Activated naive CD4-positive, alpha-beta T cell treated with anti-CD3 and anti-CD28 coated beads, Interleukin-2, amount 10 ng/mL, durations not matched to agents 7 days and 5 days (primary cell): ENCODE measurements at regions not wholly inside any gene's neighbourhood (a gene's known extent, or its start where the extent isn't known, plus 50 kb on each side); places are given as distances from the start of the nearest gene placed in this dataset.

Experiments used
- CTCF ChIA-PET: fragments of 350-600 bp; sonication (Branson Sonifier 250); formaldehyde crosslinking; loops from one replicate; lab custom pipeline; 2021; ENCODE audit warnings: antibody characterized with exemption; lab: Charles Lee
- DNase-seq: peaks from one replicate; pipeline ENCODE4 v3.0.0-alpha.2; 2020
- H3K27ac Mint-ChIP-seq: one replicate; pipeline ENCODE4 v1.8.0; 2021; ENCODE audit warnings: mild to moderate bottlenecking, moderate library complexity, mixed read lengths
- H3K27me3 Mint-ChIP-seq: one replicate; pipeline ENCODE4 v1.8.0; 2021; ENCODE audit warnings: mild to moderate bottlenecking, mixed read lengths
- H3K36me3 Mint-ChIP-seq: one replicate; pipeline ENCODE4 v1.8.0; 2021; ENCODE audit warnings: mixed read lengths
- H3K4me1 Mint-ChIP-seq: one replicate; pipeline ENCODE4 v1.8.0; 2021; ENCODE audit warnings: mixed read lengths
- H3K4me3 Mint-ChIP-seq: one replicate; pipeline ENCODE4 v1.8.0; 2021; ENCODE audit warnings: mild to moderate bottlenecking, moderate library complexity, mixed read lengths
- H3K9me3 Mint-ChIP-seq: one replicate; pipeline ENCODE4 v1.8.0; 2021; ENCODE audit warnings: mixed read lengths

- Mint-ChIP-seq H3K36me3 (no peaks in the 10 kb centered on the region), H3K4me3 (no peak overlapping the region), H3K9me3 (no peaks in the 10 kb centered on the region), H3K27me3 (peaks cover 14% of the 10 kb centered on the region), H3K4me1 (no peaks in the 10 kb centered on the region), H3K27ac (no peak overlapping the region)
- DNase-seq = no peak
- CTCF ChIA-PET = no interaction called here
Measured at GRCh38 chr2:11054783-11055678, 100.2 kb upstream of the SLC66A3 start.

- DNase-seq = no peak
- H3K4me1 Mint-ChIP-seq = no peaks in the 10 kb centered on the region
- CTCF ChIA-PET = no interaction called here
- peaks cover 4% of the 10 kb centered on the region for H3K9me3 Mint-ChIP-seq
- H3K27ac Mint-ChIP-seq = no peak overlapping the region
- no peak overlapping the region for H3K4me3 Mint-ChIP-seq
- H3K27me3 Mint-ChIP-seq = peaks cover 15% of the 10 kb centered on the region
- H3K36me3 Mint-ChIP-seq = no peaks in the 10 kb centered on the region
Measured at GRCh38 chr2:11055679-11056215, 99.5 kb upstream of the SLC66A3 start.

- H3K4me1 Mint-ChIP-seq = no peaks in the 10 kb centered on the region
- H3K36me3 Mint-ChIP-seq = no peaks in the 10 kb centered on the region
- no peak overlapping the region for H3K27ac Mint-ChIP-seq
- H3K4me3 Mint-ChIP-seq = no peak overlapping the region
- DNase-seq = no peak
- peaks cover 17% of the 10 kb centered on the region for H3K27me3 Mint-ChIP-seq
- H3K9me3 Mint-ChIP-seq = peaks cover 7% of the 10 kb centered on the region
- CTCF ChIA-PET = interaction anchor here (0.7 kb wide), 1 partner anchor 882 kb away, joined by 3 read pairs; no protein-coding TSS in a partner anchor
Measured at GRCh38 chr2:11056614-11057013, 98.7 kb upstream of the SLC66A3 start.

- Mint-ChIP-seq H3K9me3 (peaks cover 7% of the 10 kb centered on the region), H3K36me3 (no peaks in the 10 kb centered on the region), H3K4me1 (no peaks in the 10 kb centered on the region), H3K27me3 (peaks cover 17% of the 10 kb centered on the region), H3K27ac (no peak overlapping the region), H3K4me3 (no peak overlapping the region)
- DNase-seq = no peak
- CTCF ChIA-PET = interaction anchor here (0.7 kb wide), 1 partner anchor 883 kb away, joined by 3 read pairs; no protein-coding TSS in a partner anchor
Measured at GRCh38 chr2:11057031-11057430, 98.2 kb upstream of the SLC66A3 start.

GRCh38 chr2:11058129-11058528, 97.1 kb upstream of the SLC66A3 start:
- Mint-ChIP-seq H3K27me3 (peaks cover 22% of the 10 kb centered on the region), H3K9me3 (peaks cover 7% of the 10 kb centered on the region), H3K27ac (no peak overlapping the region), H3K36me3 (no peaks in the 10 kb centered on the region), H3K4me1 (no peaks in the 10 kb centered on the region), H3K4me3 (no peak overlapping the region)
- no peak for DNase-seq
- CTCF ChIA-PET = no interaction called here

- peaks cover 24% of the 10 kb centered on the region for H3K27me3 Mint-ChIP-seq
- no peak overlapping the region for H3K4me3 Mint-ChIP-seq
- no peak for DNase-seq
- no peaks in the 10 kb centered on the region for H3K36me3 Mint-ChIP-seq
- CTCF ChIA-PET = interaction anchor here (0.6 to 0.7 kb wide), 2 partner anchors 203 to 341 kb away, joined by 3 read pairs; no protein-coding TSS in a partner anchor
- H3K9me3 Mint-ChIP-seq = peaks cover 7% of the 10 kb centered on the region
- H3K27ac Mint-ChIP-seq = no peak overlapping the region
- H3K4me1 Mint-ChIP-seq = no peaks in the 10 kb centered on the region
Measured at GRCh38 chr2:11060376-11061169, 94.7 kb upstream of the SLC66A3 start.

DNA sequence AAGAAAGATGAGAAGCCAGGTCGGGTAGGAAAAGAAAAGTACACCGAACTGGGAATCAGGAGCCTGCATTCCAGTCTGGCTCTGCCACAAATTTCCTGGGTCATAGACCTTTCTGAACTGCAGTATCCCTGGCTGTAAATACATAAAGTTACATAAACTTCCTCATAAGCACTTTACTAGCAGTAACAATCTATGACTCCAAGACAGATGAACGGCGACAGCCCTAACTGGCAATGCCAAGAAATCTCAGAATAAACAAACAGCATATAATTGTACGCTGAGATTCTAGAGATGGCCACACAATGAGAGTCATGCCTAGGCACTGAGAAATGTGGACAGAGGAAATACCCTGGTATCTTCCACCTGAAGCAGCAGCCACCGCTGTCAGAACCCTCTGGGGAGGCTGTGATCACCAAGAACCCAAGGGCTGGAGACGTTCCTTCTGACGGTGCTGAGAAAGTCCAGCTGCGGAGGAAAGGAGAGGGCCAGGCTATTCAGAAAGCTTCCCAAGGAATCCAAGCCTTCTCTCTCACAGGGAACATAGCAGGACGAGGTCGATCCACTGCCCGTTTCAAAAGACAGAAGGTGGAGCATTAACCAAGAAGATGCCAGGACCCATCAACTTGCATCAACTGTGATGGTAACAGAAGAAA, 89.3 kb upstream of the SLC66A3 start:
- Mint-ChIP-seq H3K36me3 (no peaks in the 10 kb centered on the region), H3K9me3 (peaks cover 1% of the 10 kb centered on the region)

DNA sequence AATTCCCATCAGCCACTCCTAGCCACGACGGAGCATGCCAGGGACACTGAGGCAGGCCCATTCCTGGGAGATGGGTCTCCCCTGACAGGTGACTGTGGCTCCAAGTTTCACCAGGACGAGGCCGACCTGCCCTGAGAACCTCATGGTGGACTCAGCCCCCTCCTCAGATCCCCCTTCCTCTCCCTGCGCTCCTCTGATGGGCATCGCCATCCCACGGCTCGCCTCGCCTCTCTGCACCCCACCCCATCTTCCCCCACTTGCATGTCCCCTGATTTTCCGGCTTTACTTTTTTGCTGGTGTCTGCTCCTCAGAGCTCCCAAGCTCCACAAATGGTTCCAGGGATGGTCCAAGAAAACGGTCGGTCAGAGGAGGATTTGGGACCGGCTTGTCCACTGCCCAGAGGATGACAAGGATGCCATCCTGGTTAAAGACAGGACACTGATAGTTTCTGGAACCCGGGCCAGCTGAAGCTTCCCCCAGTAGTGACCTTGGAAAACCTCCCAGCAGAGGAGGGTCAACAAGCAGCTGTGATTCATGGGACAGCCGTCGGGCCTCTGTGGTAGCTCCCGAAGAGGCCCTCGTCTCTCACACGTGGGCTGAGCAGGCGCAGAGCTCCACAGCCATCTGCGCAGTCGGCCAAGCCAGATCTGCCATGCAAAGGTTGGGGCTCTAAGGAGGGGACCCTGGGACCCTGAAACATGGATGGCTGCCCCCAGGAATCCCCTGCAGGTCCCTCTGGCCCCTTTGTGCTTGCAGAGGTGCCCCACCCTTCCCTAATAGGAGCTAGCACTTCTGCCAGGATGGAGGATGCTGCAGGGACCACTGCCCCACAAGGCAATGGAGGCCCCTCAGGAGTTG, 87.8 kb upstream of the SLC66A3 start:
- Mint-ChIP-seq H3K27ac (no peak overlapping the region), H3K9me3 (no peaks in the 10 kb centered on the region), H3K4me3 (no peak overlapping the region), H3K4me1 (peaks cover 3% of the 10 kb centered on the region), H3K36me3 (no peaks in the 10 kb centered on the region), H3K27me3 (peaks cover 32% of the 10 kb centered on the region)
- CTCF ChIA-PET = no interaction called here
- DNase-seq = no peak

More for the DNA sequence above, 89.3 kb upstream of the SLC66A3 start:
- Mint-ChIP-seq H3K4me1 (peaks cover under 1% of the 10 kb centered on the region), H3K27me3 (peaks cover 25% of the 10 kb centered on the region), H3K4me3 (no peak overlapping the region), H3K27ac (no peak overlapping the region)
- CTCF ChIA-PET = no interaction called here
- DNase-seq = no peak

DNA sequence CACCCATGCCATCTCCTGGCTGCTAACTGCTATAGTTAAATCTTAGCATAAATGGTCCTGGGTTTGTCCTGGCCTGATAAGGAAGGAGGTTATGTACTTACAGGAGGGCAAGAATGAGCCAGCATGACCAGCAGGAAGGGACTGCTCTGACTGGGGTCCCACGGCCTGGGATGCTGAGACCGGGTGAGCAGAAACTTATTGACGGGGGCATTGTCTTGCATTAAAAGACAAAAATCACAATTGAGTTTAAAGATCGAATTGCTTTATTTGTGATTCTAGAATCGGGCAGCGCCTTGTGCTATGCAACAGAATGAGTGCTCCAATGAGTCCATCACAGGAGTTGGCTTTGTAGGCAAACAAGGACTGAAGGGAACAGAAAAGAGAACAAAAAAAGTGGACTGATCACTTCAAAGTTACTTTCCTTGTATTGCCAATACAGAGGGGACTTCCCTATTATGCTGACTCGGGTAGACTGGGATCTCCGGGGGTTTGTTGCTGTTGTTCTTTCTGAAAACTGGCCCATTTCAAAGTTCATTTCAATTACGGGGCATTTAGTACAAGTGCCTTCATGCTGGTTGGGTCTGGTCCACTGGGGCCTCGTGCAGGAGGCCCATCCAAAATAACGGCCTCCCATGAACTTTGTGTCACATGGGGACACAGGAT, 87.1 kb upstream of the SLC66A3 start:
- peaks cover 34% of the 10 kb centered on the region for H3K27me3 Mint-ChIP-seq
- DNase-seq = no peak
- no peak overlapping the region for H3K4me3 Mint-ChIP-seq
- CTCF ChIA-PET = no interaction called here
- H3K27ac Mint-ChIP-seq = no peak overlapping the region
- H3K4me1 Mint-ChIP-seq = peaks cover 5% of the 10 kb centered on the region
- no peaks in the 10 kb centered on the region for H3K9me3 Mint-ChIP-seq
- H3K36me3 Mint-ChIP-seq = no peaks in the 10 kb centered on the region

GRCh38 chr2:11068856-11069526, 86.3 kb upstream of the SLC66A3 start:
- Mint-ChIP-seq H3K4me3 (no peak overlapping the region), H3K36me3 (no peaks in the 10 kb centered on the region)

DNA sequence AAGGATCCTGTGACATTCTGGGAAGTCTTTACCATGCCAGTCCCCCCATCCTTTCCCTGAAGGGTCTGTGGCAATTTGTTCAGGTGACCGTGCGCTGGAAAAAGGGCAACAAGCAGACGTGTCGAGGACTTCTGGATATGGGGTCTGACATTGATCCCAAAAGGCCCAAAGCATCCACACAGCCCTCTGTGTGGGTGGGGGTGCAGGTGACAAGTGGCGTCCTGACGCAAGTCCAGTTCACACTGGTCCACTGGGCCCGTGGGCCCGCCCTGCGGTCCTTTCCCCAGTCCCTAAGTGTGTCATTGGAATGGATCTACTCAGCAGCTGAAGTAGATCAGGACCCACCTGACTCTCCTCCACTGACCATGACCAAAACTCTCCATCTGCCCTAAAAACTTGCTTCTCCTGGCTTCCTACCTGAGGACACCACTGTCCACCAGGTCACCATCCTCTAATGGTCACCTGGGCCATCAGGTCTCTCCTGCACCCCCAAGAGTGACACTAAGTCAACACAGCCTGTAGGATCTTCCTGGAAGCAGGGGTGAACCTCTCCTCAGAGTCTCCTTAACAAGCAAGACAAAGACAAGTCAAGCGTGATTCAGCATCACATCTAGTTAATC, 85.6 kb upstream of the SLC66A3 start:
- H3K27me3 Mint-ChIP-seq = peaks cover 38% of the 10 kb centered on the region

More at GRCh38 chr2:11068856-11069526, 86.3 kb upstream of the SLC66A3 start:
- Mint-ChIP-seq H3K27ac (no peak overlapping the region), H3K9me3 (no peaks in the 10 kb centered on the region), H3K27me3 (peaks cover 35% of the 10 kb centered on the region), H3K4me1 (peaks cover 7% of the 10 kb centered on the region)
- no peak for DNase-seq
- CTCF ChIA-PET = no interaction called here

GRCh38 chr2:11071211-11071610, 84.1 kb upstream of the SLC66A3 start:
- Mint-ChIP-seq H3K4me1 (peaks cover 7% of the 10 kb centered on the region), H3K36me3 (no peaks in the 10 kb centered on the region), H3K27me3 (peaks cover 37% of the 10 kb centered on the region), H3K27ac (no peak overlapping the region), H3K4me3 (no peak overlapping the region), H3K9me3 (no peaks in the 10 kb centered on the region)
- CTCF ChIA-PET = interaction anchor here (0.6 to 1.8 kb wide), 4 partner anchors 47 to 239 kb away, joined by 3 to 4 read pairs (median 3); no protein-coding TSS in a partner anchor
- DNase-seq = no peak

More for the DNA sequence above, 85.6 kb upstream of the SLC66A3 start:
- no peaks in the 10 kb centered on the region for H3K36me3 Mint-ChIP-seq
- H3K4me1 Mint-ChIP-seq = peaks cover 7% of the 10 kb centered on the region
- CTCF ChIA-PET = no interaction called here
- H3K27ac Mint-ChIP-seq = no peak overlapping the region
- no peaks in the 10 kb centered on the region for H3K9me3 Mint-ChIP-seq
- DNase-seq = no peak
- H3K4me3 Mint-ChIP-seq = no peak overlapping the region
